Thyroid gland (tissue), 4 donors: ENCODE measurements at regions not wholly inside any gene's neighbourhood (a gene's known extent, or its start where the extent isn't known, plus 50 kb on each side); places are given as distances from the start of the nearest gene placed in this dataset.
"Not testable (repeated sequence)": the region's sequence is repeated elsewhere in the genome, so short reads cannot be mapped to it uniquely, and the experiment has no call there.

Experiments used
- CTCF ChIP-seq, 6 experiments: fragments of 200-600 bp in 3 of 6; fragments of 450-650 bp in 3 of 6; sonication (generic) in 3 of 6; IDR thresholded peaks; one replicate each; pipeline ENCODE4 v1.5.1; 2016 to 2019; ENCODE audit warnings: antibody characterized with exemption in 6 of 6, mild to moderate bottlenecking in 2 of 6, inconsistent platforms in 1 of 6, moderate library complexity in 1 of 6
- POLR2A ChIP-seq, 2 donors: fragments of 450-650 bp; IDR thresholded peaks; one replicate each; pipeline ENCODE4 v1.6.1; 2017; ENCODE audit warnings: antibody characterized with exemption in 2 of 2, mild to moderate bottlenecking in 2 of 2, moderate library complexity in 1 of 2

GRCh38 chr7:149355035-149355389 is 93.0 kb downstream of the ZNF783 start:
- not testable (repeated sequence) for TF ChIP-seq CTCF, POLR2A (IDR thresholded peaks at IDR 0.05)
